DMS153 treated with DMSO at 0.1 percent for 48 hours (cell line): ENCODE measurements at regions not wholly inside any gene's neighbourhood (a gene's known extent, or its start where the extent isn't known, plus 50 kb on each side); places are given as distances from the start of the nearest gene placed in this dataset.

Experiments used
- DNase-seq: peaks from one replicate; lab custom pipeline; 2025; ENCODE audit not compliant: unreplicated experiment; lab: John Stamatoyannopoulos, UW

DNA sequence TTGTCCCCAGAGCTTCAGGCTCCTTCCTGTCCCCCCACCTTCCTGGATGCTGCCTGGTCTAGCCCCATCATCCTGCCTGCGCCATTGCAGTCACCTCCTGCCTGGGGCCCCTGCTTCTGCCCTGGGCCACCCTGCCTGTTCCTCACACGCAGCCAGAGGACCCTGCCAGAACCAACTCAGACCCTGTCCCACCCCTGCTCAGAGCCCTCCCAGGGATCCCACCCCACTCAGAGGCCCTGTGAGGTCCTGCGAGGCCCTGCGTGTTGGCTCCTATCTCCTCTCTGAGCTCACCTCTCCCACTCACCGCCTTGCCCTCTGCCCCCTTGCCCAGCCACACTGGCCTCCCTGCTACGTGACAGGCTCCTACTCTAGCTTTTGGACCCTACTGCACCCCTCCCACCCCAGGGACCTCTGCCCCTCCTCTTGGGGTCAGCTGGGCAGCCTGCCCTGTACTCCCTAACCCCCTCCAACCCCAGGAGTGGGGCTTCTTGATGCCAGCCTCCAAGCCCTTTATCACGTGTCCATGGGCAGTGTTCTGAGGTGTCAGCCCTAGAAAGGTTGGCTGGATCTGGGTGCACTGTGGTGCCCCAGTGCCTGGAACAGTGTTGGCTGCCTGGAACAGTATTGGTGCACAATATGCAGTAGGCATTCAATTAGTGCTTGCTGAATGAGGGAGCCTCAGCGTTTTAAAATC is 68.3 kb downstream of the CEBPB start:
- DNase-seq: no peak

DNA sequence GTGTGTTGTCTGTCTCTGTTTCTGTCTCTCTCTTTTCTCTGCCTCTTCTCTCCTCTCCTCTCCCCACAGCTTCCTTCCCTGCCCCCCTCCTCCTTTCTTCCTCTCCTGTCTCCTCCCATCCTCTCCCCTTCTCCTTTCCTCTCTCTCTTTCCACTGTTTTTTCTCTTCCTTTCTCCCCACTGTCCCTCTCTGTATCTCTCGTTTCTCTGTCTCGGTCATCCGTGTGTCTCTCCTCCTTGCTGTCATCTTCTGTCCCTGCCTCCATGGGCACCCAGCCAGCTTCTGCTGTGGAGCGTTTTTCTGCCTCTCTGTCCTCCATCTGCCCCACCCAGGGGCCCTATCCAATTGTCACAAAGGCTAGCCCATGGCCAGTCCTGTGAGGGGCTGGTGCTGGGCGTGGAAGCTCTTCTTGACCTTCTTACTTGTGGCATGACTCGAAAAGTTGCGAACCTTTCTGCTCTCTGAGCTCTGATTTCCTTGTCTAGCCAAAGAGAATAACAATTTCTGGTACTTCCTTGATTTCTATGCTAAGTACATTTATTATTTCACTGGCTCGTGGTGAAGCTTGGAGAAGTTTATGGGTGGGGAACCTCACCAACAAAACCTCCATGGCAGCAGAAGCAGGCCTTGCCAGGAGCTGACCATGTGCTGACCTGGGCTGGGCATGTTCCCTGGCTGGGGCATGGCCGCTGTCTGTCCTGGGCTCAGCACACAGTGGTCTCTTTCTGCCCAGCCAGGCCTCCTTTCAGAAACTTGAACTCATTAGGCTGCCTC is 69.3 kb downstream of the CEBPB start:
- no peak for DNase-seq

DNA sequence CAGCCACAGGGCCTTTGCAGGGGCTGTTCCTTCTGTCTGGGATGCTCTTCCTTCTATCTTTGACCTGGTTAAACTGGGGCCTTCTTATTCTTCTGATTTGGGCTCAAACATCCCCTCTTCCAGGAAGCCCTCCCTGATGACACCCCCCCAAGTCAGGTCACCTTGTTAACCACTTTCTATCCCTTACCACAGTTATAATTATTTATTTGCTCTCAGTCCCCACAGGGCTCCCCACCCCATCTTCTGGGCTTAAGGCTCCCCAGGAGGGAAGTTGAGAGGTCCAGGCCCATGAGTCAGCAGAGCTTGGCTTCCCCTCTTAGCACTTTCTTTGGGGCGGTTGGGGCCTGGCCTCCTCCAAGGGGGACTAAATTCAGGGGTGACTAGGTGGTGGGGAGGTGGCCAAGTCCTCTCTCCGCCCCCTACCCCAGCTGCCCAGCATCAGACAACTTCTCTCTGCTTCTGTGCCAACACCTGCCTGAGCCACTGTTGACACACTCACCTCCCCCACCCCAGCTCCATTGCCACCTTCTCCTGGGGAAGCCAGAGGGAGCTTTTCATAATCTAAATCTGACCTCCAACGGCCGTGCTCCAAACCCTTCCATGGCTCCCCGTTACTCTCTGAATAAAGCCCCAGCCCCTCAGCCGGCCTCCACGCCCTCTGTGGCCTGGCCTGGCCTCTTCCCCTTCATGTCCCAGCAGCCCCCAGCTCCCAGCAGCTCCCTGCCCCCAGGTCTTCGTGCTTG is 70.0 kb downstream of the CEBPB start:
- peak; percentile 37 for DNase-seq

DNA sequence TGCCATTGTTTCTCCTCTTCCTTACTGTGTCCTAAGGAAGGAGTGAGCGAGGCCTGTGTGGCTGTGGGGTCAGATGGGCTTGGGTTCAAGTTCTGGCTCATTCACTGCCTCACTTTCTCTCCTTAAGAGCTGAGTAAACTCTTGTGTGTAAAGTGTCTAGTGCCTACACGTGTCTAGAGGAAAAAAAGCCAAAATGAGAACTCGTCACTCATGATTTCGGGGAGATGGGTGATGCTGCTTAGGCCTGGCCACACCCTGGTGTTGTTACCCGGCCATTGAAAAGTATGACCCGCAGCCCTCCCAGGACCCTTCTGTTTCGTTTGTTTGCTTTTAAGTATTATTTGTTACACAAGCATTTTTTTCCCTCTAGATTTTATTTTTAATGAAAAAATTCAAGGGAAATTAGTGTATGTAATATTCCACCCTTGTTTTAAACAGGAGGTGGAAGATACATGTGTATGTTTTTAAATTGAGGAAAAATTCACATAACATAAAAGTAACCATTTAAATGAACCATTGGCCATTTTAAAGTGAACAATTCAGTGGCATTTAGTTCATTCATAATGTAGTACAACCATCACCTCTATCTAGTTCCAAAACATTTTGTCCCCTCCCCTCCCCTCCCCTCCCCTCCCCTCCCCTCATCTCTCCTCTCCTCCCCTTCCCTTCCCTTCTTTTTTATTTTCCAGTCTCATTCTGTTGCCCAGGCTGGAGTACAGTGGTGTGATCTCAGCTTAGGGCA is 71.0 kb downstream of the CEBPB start:
- no peak for DNase-seq

DNA sequence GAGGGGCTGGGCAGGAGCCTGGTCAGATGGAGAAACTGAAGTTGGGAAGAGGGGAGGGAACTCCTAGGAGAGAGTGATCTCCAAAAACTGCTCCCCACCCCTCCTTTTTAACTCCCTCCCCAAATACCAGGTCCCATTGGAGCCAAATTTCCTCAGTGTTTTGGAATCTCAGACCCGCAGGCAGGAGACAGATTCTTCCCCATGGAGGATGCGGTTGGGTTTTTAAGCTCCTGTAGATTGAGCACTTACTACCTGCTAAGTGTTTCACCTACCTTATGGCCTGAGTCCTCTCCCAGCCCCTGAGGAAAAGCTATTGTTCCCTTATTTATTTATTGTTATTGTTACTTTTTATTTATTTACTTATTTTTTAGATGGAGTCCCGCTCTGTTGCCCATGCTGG is 73.2 kb downstream of the CEBPB start:
- DNase-seq: no peak

DNA sequence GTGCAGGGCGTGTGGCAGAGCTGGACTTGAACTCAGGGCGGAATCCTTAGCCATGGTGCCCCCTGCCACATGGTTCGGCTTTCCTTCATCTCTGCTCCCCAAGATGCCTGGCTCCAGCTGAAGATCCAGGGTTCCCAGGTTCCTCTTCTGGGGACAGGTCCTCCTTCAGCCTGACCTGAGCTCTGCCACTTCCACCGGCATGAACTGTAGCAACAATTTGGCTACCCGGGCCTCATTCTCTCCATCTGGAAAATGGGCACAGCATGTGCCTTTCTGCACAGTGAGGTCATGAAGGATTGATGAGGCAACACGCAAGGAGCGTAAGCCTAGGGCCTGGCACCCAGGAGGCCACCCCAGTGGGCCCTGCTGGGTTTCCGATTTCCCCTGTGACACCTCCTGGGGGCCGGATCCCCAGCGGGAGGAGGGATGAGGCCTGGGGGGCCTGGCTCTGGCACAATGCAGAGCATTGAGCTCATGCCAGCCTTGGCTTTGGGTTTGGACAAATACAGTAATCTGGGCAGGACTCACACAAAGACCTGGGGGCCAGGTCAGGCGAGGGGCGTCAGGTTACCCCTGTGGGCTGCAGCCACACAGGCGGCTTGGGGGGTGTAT is 74.0 kb downstream of the CEBPB start:
- no peak for DNase-seq

DNA sequence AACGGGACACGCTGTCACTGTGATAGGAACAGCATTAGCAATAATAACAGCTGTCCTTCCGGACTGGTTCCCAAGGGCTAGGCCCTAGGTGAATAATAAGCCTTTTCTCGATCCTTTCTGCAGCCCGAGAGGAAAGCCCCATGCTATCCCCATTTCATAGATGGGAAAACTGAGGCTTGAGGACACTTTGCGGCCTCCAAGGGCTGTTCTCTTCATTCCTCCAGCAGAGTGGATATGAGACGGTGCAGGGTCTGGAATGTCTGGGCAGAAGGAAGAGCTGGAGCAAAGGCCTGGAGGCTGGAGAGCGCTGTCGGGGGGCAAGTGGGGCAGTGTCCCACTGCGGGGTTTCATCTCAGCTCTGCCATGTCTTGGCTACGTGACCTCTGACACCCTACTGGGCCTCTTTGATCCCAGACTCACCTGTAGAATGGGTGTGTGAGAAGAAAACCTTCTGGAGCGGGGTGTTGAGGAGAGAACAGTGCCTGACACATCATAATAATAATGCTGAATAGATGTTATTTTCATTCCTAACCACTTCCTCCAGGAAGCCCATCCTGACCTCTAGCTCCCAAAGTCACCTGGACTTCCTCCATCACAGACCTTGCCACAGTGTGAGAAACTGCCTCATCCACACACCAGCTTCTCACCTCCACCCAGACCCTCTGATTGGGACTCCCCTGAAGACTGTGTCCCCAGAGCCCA is 74.8 kb downstream of the CEBPB start:
- no peak for DNase-seq

DNA sequence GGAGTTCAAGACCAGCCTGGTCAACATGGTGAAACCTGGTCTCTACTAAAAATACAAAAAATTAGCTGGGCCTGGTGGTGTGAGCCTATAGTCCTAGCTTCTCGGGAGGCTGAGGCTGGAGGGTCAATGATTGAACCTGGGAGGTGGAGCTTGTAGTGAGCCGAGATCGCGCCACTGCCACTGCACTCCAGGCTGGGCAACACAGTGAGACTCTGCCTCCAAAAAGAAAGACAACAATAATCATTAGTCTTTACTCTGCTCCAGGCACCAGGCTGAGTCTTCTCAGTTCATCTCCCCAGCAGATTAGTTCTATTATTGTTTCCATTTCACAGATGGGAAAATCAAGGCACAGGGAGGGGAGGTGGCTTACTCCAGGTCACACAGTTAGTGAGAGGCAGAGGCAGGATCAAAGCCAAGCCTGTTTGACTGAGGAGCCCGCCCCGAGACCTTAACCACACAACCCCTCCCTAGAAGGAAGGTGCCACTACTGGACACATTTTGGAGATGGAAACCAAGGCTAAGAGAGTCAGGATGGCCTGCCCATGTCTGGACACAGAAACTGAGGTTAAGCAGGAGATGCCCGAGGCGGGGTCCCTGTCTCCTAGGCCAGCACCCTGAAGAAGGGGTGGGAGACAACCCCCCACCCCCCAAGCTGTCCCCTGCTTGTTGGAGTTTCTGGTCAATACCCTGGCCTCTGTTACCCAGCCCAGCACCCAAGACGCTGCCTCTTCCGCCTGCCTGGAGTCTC is 75.8 kb downstream of the CEBPB start:
- DNase-seq: no peak

DNA sequence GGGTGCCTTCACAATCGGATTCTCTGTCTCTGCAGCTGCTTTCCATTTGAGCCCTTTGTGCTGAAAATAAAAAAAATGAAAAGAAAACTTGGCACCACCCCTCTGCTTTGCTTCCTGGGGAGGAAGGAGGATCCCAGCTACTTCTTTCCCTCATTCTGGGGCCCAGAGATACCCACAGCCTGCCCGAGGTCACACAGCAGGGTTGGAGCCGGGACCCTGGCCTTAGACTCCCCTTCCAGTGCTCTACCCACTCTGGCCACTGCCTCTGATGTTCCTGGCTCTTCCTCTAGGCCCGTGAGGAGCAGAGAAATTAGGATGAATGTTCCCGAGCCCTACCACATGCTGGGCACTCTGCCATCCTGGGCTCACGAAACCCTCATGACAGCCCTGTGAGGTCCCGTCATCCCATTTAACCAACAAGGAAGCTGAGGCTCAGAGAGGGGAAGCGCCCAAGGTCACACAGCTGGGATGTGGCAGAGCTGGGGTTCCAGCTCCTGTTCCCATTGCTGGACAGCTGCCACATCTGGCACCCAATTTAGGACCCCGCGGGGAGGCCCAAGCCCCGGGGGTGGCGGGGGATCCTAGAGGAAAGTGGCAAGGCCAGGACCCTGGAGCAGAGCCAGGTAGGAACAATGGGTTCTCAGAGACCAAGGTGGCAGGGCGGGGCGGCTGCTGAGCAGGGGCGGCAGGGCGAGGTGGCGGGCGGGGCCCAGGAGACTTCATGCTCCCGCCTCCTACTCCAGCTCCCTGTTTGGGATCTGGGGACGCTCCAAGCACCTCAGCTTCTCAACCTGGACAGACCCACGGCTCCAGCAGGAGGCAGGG is 76.6 kb downstream of the CEBPB start:
- DNase-seq: peak; percentile 65

DNA sequence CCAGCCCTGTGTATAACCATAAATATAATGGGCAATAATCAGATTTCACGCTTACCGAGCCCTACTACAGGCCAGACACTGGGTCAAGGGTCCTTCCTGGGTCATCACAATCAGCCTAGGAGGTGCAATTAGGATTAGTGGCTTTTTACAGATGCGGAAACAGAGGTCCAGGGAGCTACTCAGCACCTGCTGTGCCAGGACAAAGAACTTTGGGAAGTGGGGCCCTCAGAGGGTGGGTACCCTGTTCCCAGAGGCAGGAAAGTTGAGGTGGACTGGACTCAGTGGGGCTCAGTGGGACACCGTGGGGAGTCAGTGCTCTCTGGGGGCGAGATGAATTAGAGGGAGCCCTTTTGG is 77.2 kb downstream of the CEBPB start:
- DNase-seq: no peak

DNA sequence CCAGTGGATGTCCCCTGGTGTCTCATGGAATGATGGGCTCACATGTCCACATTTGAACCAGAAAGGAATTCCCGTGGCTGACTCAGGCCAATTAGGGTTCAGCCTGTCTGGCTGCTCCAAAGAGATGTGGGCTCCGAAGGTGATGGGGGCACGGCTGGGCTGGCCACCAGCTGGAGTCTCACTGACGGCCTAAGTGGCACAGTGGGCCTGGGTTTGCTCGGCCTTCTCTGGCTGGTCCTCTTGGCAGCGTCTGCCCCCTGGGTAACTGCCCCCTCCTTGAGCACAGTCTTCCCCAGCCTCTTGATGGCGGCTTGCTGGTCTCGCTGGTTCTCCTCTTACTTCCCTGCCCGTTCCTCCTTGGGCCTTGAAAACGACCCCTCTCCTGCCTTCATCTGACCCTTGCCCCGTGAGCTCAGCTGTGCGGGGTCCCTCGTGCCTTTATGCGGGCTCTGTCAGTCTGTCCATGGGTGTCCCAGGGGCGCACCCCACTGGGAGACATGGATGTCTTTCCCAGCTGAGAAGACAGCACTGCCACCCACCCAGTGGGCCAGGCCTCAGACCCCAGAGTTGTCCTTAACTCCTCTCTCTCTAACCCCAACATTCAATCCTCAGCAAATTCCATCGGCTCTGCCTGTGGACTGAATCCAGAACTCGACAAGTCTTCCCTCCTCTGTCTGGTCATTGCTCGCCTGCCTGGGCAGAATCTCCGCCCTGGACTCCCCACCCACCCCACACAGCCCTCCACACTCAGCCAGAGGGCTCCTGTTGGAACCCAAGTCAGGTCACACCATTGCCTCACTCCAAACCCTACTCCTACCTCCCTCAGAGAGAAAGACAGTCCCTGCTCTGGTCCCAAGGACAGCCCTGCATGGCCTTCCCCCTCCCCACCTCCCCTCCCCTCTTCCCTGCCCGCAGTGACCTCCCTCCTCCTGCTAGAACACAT is 78.7 kb downstream of the CEBPB start:
- DNase-seq: no peak

DNA sequence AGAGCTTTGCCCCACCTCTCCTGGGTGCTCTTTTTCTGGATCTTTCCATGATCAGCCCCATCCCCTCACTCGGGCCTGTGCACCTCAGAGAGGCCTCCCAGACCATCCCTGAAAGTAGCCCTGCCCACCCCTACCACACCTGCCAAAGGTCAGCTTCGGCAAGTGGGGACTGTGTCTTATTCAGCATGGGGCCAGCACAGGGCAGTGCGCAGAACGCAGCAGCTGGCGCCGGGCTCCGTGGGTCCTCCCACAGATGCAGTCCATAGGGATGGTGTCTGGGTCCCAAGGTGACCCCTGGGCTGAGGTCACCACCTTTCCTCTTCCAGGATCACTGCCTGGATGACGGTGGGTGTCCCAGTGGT is 79.4 kb downstream of the CEBPB start:
- no peak for DNase-seq

DNA sequence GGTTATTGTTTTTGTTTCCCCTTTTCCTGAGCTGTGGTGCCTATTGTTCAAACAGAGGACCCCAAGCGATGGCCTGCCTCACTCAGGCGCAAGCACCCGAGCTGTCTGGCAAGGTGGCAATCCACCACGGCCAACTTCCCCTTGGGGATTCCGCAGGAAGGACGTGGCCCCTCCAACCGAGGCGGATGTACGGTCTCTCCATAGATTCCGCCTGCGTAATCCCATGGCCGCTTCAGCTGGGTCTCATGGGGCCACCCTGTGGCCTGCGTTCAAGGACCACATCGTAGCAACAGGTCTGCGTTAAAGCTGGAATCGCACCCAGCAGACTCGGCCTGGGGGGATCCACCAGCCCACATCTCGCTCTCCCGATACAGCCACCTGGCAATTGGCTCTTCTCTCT is 79.9 kb downstream of the CEBPB start:
- peak; percentile 28 for DNase-seq

DNA sequence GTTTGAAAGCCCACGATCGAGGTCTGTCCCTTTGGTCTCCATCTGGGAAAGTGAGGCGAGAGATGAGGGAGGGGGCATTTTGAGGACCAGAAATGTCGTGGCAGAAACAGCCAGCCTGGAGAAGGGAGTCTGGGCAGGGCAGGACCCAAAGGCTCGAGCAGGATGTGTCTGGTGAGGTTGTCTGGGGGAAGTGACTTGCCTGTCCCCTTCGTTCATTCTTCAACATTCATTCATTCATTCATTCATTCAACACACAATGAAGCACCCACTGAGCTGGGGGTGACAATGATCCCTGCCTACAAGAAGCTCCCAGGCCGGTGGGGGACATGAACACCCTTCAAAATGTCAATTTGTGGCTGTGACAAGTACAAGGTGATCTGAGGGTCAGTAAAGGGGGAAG is 80.5 kb downstream of the CEBPB start:
- no peak for DNase-seq

DNA sequence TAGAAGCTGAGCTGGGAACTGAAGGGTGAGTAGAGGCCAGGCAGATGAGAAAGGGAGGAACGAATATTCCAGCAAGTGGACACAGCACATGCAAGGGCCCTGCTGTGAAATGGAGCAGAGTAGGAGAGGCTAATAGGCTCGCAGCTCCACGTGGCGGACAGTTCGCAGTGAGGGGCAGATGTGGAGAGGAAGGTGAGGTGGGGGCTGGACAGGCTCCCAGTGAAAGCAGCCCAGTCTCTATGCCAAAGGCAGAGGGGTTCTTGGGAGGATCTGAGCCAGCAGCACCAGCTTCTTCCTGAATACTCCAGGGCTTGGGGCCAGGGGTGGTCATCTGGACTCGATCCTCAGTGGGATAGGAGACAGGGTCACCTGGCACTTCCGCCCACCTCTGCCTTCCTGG is 81.0 kb downstream of the CEBPB start:
- no peak for DNase-seq

DNA sequence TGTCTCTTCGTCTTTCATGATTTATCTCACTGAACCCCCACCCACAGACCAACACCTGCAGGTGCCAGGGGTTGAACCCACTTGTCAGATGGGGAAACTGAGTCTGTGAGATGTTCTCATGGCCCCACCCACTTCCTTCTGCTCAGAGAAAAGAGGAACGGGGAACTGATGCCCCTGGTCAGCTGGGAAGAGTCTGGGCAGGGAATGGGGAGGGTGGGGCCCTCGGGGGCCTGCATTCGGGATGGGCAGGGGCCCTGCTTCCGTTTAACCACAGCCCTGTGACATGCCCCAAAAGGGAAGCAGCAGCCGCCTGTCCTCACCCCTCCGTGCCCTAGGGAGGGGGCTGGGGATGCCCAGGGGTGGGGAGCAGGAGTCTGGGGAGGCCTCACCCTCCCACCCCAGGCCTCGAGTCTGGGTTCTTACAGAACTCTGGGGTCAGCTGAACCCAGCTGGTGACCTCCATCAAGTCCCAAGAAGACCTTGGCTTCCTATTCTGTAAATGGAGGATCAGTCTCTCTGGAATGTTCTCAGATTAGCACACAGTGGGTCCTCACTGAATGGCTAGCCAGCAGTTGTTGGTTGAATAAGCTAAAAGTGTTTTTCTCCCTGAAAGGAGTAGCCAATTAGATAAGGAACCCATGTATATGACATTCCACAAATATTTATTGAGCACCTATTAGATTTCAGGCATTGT is 81.5 kb downstream of the CEBPB start:
- no peak for DNase-seq

DNA sequence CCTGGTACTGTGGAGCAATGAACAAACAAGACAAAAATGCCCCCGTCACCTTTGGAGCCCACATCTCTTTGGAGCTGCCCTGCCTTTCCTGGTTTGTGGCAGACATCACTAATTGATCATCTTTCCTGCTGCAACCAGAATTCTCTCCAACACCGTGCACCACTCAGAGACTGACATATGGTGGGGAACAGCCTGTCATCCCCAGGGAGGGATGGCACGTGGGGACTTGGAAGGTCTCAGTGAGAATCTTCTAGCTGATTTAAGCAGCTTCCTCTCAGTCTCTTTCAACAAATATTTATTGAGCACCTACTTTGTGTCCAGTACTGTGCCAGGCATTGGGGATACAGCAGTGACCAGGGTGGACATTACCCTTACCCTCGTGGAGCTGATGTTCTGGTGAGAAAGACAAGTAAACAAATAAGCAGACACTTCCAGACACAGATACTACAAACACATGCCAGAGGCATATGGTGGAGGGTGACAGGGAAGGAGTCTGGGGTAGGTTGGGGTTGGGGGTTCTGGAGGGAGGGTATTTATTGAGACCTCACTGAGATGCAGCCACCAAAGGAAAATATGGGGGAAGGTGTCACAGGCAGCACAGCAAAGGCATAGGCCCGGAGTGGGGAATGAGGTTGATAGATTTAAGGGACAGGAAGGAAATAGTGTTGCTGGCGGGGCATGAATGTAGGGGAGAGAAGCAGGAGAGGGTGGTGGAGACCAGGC is 82.3 kb downstream of the CEBPB start:
- no peak for DNase-seq
